ENCODE measurements at regions not wholly inside any gene's neighbourhood (a gene's known extent, or its start where the extent isn't known, plus 50 kb on each side); places are given as distances from the start of the nearest gene placed in this dataset.
"Not testable (repeated sequence)": the region's sequence is repeated elsewhere in the genome, so short reads cannot be mapped to it uniquely, and the experiment has no call there.

DNA sequence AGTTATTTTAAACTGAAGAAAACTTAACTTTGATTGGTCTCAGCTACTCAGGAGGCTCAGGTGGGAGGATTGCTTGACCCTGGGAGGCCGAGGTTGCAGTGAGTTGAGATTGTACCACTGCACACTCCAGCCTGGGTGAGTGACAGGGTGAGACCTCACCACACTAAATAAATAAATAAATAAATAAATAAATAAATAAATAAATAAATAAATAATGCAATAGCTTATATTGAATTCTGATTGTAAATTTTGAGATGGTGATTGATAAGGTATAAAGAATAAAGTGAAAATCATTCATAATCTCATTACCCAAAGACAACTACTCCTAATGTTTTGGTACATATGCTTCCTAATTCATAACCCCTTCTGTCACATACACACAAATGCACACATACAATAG, 58.1 kb downstream of the TUBA3C start:
- intact Hi-C loops (cut with DNase I): no loop called here
- no peak for ATAC-seq

DNA sequence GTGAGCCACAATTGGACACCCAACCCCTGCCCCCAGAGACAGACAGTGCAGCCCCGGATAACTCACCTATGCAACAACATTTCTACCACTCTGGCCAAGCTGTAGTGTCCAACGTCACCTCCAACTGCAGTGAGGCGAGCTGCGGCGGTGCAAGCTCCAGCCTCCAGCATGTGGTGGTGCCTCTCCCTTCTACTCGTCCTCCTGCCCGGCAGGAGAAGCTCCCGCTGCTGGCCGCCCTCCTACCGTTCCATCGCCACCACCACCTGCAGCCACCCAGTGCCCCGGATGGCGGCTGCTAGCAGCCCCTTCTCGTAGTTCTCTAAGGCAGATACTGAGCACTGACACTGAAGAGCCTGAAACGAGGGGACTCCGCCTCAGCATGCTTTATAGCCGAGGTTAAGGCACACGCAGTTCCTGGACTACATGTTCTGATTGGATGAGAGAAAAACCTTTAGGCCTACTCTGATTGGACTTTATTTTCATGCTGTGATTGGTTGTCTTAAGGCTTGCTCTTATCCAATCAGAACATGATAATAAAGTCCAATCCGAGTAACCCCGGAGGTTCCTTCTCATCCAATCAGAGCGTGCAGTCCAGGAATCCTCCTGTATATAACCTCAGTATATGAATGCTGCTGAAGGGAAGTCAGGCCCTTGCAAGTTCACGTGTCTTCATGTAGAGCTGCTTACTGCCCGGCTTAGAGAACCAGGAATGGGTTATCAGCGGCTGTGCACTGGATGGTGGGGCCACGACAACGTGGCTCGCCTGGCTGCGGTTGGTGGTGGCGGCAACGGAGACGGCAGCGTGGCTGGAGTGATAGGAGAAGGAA, 63.5 kb downstream of the TUBA3C start:
- intact Hi-C loops (cut with DNase I): no loop called here
- ATAC-seq (no peak), DNase-seq (ENCODE audit: missing footprints) (no peak)

More for the DNA sequence above, 58.1 kb downstream of the TUBA3C start:
- no peak for DNase-seq (ENCODE audit: missing footprints)

DNA sequence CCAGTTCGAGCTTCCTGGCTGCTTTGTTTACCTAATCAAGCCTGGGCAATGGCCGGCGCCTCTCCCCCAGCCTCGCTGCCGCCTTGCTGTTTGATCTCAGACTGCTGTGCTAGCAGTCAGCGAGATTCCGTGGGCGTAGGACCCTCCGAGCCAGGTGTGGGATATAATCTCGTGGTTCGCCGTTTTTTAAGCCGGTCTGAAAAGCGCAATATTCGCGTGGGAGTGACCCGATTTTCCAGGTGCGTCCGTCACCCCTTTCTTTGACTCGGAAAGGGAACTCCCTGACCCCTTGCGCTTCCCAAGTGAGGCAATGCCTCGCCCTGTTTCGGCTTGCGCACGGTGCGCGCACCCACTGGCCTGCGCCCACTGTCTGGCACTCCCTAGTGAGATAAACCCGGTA, 72.4 kb downstream of the TUBA3C start:
- intact Hi-C loops (cut with DNase I); ATAC-seq; DNase-seq (ENCODE audit: missing footprints): not testable (repeated sequence)

DNA sequence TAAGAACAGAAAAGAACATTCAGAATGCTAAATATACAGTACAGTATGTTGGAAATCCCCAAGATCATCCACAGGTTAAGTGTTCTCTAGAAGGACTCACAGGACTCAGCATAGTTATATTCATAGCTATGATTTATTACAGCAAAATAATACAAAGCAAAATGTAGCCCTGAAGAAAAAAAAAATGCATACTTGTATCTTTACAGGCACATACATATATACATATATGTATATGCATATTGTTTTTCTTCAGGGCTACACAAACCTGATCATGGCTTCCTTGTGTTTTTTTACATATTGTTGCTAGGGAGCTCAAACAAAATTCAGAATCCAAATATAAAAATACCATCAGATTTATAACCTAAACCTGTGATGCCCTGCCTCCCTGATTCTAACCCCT, 78.5 kb downstream of the TUBA3C start:
- no peak for ATAC-seq
- DNase-seq (ENCODE audit: missing footprints): no peak
- intact Hi-C loops (cut with DNase I): no loop called here

GRCh38 chr13:19093369-19093768, 88.3 kb downstream of the TUBA3C start:
- intact Hi-C loops (cut with DNase I): no loop called here
- DNase-seq (ENCODE audit: missing footprints): no peak
- ATAC-seq: no peak

DNA sequence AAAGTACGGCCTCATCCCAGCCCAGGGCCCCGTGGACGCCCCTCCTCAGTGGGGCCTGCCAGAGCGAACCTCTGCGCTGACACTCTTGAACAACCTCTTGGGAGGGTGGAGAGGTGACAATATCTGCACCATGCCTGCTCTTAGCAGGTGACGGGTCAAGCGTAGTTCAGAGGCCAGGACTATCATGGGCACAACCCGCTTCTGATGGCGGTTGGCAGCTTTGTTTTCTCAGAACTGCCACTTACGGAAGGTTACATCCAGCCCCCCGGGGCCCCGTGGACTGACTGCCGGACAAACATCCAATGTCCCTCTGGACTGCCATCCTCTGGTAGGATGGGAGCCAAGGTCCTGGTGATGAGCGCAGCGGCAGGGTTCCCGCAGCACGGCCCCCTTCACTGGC, 91.1 kb downstream of the TUBA3C start:
- no peak for ATAC-seq
- no peak for DNase-seq (ENCODE audit: missing footprints)
- intact Hi-C loops (cut with DNase I): no loop called here

- intact Hi-C loops (cut with DNase I): no loop called here
- DNase-seq (ENCODE audit: missing footprints): no peak
- ATAC-seq: no peak
Measured at GRCh38 chr13:19089315-19089714, 92.3 kb downstream of the TUBA3C start.

DNA sequence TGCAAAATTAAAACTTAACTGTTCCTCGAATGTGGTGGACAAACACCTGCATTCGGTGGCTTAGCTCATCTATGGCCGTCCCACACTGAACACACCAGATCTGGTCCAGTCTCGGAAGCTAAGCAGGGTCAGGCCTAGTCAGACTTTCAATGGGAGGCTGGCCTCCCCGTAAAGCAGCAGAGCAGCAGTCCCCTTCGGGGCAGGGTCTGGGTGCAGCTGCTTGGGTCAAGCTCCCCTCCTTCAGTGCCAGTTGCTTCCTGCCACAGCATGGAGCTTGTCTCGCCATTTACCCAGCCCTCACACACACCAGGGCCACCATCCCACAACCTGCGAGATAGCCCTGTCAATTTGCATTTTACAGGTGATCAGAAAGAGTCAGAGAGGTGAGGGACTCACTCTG, 93.2 kb downstream of the TUBA3C start:
- no peak for ATAC-seq
- no peak for DNase-seq (ENCODE audit: missing footprints)
- intact Hi-C loops (cut with DNase I): no loop called here

DNA sequence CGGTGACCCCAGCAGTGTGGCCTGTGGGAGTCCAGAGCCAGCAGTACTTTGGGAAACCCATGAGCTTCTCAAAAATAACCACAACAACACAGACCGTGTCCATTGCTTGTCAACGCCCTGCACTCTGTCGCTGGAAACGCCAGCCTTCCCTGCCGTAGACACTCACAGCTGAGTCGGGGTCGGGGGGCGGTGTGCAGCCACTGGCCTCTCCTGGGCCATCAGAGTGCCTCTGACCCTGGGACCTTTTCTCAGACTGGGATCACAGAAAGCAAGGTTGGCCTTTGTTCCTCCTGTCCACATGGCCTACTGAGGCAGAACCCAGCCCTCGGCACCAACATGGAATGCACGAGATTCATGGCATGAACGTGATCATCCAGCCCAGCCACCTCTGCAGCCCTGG, 95.7 kb downstream of the TUBA3C start:
- intact Hi-C loops (cut with DNase I): no loop called here
- ATAC-seq (no peak), DNase-seq (ENCODE audit: missing footprints) (no peak)

GRCh38 chr13:19085258-19085657, 96.4 kb downstream of the TUBA3C start:
- DNase-seq (ENCODE audit: missing footprints) (no peak), ATAC-seq (no peak)
- intact Hi-C loops (cut with DNase I): no loop called here

DNA sequence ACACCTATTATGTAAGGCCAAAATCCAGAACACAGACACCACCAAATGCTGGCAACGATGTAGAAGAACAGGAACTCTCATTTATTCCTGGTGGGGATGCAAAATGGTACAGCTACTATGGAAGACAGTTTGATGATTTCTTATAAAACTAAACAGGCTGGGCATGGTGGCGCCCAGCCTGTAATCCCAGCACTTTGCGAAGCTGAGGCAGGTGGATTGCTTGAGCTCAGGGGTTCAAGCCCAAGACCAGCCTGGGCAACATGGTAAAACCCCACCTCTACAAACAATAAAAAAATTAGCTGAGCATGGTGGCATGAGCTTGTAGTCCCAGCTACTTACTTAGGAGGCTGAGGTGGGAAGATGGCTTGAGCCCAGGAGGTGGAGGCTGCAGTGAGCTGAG, 98.3 kb downstream of the TUBA3C start:
- ATAC-seq: no peak
- no peak for DNase-seq (ENCODE audit: missing footprints)
- intact Hi-C loops (cut with DNase I): no loop called here

DNA sequence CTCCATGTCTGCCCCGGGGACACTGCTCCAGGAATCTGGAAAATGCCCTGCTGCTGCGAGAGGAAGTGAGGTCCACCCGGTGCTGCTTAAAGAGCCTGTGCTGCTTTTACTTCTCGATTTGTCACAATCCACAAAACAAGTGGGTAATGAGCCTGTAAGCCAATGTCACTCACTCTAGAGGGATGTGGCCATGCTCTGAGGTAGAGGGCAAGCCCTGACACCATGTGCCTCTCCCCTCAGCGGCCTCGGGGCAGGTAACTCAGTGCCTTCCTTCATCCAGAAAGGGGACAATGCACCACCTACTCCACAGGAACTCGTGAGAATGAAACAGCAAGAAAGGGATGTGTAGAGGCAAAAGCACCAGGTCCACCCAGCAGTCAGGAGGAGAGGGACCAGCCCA, 106.2 kb downstream of the TUBA3C start:
- intact Hi-C loops (cut with DNase I): no loop called here
- ATAC-seq (no peak), DNase-seq (ENCODE audit: missing footprints) (no peak)

DNA sequence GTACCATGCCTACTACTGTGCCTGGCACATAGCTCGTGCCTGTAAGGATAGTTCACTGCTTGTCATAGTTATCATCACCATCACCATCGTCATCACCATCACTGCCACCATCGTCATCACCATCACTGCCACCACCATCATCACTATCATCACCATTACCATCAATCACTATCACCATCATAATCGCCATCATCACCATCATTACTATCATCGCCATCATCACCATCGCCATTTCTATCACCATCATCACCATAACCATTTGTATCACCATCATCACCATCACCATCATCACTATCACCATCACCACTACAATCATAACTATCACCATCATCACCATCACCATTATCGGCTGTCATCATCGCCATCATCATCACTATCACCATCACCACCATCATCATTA, 107.1 kb downstream of the TUBA3C start:
- ATAC-seq (no peak), DNase-seq (ENCODE audit: missing footprints) (no peak)
- intact Hi-C loops (cut with DNase I): no loop called here

DNA sequence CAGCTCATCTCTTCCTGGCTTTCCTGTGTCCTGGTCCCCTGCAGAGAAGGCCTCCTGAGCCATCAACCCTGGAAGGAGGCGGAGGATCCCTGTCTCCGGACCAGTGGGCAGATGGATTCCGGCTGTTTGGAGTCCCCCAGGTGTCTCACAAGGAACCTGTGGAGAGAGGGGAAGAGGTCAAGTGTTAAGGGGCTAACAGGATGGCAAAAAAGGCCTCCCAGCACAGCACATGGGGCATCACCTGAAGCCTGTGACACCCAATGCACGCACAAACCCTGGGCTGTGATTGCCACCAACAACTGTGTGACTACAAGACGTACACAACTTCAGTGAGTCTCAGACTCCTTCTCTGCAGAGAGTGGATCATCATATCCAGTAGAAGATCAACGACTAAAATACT, 107.5 kb downstream of the TUBA3C start:
- DNase-seq (ENCODE audit: missing footprints); intact Hi-C loops (cut with DNase I); ATAC-seq: not testable (repeated sequence)

GRCh38 chr13:19072956-19073706, 108.5 kb downstream of the TUBA3C start:
- ATAC-seq; intact Hi-C loops (cut with DNase I); DNase-seq (ENCODE audit: missing footprints): not testable (repeated sequence)

- DNase-seq (ENCODE audit: missing footprints) (no peak), ATAC-seq (no peak)
- intact Hi-C loops (cut with DNase I): no loop called here
Measured at GRCh38 chr13:19072543-19072942, 109.1 kb downstream of the TUBA3C start.

- intact Hi-C loops (cut with DNase I): no loop called here
- DNase-seq (ENCODE audit: missing footprints) (no peak), ATAC-seq (no peak)
Measured at GRCh38 chr13:19071161-19071936, 110.3 kb downstream of the TUBA3C start.

DNA sequence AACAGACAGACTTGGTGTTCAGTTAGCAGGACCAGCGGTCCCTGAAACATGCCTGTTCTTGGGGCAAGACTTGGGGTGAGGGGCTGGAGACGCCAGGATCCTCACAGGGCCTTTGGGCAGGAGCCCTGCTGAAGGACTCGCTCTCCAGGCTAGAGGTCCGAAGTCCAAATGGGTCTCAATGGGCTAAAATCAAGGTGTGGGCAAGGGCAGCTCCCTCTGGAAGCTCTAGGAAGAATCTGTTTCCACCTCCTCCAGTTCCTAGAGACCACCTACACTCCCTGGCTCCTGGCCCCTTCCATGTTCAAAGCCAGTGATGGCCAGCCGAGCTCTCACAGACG, 111.3 kb downstream of the TUBA3C start:
- DNase-seq (ENCODE audit: missing footprints) (no peak), ATAC-seq (no peak)
- intact Hi-C loops (cut with DNase I): no loop called here

GRCh38 chr13:19069684-19070397, 111.8 kb downstream of the TUBA3C start:
- intact Hi-C loops (cut with DNase I): no loop called here
- ATAC-seq (no peak), DNase-seq (ENCODE audit: missing footprints) (no peak)
